Fibroblast of skin of left biceps (primary cell): ENCODE measurements at regions not wholly inside any gene's neighbourhood (a gene's known extent, or its start where the extent isn't known, plus 50 kb on each side); places are given as distances from the start of the nearest gene placed in this dataset.

Experiments used
- DNase-seq, 2 experiments: peaks; one replicate each; pipeline ENCODE4 v3.0.0-alpha.2; 2013; ENCODE audit warnings: low read depth in 2 of 2

DNA sequence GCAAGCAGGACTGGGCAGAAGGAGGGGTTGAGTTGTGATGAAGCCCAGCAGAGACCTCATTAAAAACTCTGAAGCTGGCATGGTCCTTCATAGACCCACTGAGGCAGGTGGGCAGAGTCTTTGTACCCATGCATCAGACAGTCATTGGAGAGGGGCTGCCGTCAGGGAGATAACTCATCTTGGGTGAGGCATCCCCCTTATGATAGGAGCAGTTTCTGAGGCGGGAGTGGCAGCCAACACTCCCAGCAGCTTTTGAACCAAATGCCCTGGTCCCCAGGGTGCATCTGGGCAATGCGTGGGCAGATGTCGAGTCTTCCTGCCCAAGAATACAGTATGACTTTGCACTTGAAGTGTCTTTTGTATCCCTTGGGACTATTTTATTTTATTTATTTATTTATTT, 68.1 kb downstream of the HTR5A start:
- no peak for DNase-seq

DNA sequence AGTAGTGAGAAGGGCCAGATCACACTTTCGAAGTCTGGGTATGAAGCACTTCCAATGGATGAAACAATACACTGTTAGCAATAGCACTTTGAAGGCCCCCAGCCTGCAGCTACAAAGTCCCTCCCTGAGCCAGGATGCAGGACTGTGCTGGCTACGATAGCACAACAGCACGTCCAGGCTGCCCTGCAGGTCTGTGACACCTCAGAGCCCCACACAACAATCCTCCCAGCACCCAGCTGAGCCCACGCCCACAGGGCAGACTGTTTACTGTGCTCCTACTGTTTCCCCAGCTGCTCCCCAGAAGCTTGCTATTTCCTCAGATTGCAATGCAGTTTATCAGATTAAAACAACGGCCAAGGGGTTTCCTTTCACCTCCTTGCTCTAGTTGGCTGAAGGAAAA, 71.4 kb downstream of the HTR5A start:
- no peak for DNase-seq

DNA sequence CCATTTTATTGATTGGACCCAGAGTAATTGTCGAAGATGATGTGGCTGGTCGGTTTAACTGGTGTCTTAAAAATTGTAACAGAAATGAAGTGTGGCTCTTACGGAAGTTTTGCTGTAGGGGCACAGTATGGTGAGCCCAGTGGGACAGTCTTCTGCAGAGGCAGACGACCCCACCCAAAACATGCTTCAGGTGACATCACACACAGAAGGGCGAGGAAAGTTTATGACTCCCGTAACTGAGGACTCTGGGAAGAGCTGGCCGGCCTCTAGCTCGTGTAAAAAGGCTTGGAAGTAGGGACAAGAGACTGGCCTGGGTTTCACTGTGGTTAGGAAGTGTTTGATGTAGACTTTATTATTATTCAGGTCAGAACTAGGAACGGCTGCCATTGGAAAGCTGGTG, 73.3 kb downstream of the HTR5A start:
- no peak for DNase-seq

DNA sequence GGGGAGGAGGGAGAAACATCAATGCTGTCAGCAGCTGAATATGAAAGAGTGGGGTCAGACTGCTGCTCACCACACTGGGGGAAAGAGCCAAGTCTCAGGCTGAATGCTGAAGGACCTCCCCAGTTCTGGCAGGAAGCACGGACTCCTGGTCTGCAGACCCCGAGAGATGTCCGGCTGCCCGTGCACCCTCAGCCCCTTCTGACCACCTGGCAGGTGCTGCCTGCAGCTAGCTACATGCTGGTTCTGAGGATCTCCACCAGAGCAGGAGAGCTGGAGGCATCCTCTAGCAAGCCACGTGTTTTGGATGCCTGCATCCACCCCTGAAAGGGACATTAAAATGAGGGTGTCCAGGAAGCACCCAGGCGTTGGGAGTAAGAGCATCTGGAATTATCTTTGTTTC, 74.2 kb downstream of the HTR5A start:
- no peak for DNase-seq

DNA sequence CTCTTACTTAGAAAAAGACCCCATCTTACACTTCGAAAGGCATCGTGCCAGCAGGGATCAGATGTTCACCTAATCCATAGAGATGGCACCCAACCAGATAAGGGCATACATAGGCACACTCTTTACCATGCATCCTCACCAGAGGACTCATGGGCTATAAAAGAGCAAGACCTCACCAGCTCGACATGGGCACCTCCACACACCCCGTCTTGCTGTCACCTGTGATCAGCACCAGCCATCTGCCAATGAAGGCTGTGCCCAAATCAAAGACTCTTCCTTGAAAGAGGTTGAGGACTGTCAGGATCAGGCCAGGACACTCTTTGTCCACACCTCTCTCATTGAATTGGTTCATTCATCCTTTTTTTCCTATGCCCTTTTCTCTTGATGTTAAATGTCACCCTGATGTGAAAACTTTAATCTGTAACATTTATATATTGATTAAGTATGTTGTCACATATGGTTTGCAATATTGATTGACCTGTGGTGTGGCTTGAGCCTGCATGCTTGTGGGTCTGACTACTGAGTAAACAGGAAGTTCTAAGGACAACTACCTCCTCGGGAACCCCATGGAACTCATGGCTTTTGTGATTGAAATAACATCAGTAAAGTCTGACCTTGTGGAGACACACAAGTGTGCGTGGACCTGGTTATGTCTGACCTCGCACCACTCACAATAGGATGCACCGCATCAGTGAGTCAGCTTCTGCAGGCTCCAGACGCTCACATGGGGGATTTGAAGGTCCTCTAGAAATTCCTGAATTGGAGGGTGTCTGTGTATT, 75.5 kb downstream of the HTR5A start:
- no peak for DNase-seq

DNA sequence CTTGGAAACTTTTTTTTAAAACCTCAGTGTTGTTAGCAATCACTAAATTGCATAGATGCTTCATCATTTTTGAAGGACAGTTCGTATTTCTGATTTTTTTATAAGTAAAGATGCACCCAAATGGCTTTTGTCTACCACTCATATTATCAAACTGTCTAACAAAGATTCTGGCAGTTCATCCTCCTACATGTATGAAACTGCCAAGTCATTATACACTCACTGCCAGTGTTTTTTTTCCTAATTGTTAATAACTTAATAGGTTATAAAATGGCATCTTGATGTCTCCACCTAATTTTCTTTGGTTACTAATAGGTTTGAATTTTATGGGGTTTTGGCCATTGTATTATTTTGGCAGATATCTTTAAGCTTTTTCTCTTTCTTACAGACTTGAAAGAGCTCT, 77.0 kb downstream of the HTR5A start:
- no peak for DNase-seq

DNA sequence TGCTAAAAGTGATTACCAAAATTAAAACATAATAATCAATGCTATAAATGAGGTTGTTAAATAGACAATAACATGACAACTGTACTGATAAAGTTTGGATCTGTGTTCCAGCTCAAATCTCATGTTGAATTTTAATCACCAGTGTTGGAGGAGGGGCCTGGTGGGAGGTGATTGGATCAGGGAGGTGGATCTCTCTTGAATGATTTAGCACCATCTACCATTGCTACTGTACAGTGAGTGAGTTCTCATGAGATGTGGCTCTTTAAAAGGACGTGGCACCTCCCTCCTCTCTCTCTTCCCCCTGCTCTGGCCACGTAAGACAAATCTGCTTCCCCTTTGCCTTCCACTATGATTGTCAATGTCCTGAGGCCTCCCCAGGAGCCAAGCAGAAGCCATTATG, 77.5 kb downstream of the HTR5A start:
- DNase-seq: no peak

DNA sequence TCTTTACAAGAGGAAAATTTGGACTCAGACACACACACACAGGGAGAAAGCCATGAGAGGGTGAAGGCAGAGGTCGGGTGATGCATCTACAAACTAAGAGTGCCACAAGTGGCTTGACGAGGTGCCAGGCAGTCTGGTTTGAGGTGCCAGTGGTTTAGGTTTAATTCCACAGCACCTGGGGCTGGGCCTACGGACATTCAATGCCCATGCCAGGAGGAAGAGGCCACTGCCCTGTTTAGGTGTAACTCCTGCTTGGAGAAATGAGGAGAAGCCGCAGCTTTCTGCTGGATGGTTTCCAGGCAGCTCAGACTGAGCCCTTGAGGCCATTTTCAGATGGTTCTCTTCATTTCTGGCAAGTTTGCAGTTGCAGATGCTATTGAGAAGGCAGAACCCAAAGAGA, 83.6 kb downstream of the HTR5A start:
- no peak for DNase-seq

DNA sequence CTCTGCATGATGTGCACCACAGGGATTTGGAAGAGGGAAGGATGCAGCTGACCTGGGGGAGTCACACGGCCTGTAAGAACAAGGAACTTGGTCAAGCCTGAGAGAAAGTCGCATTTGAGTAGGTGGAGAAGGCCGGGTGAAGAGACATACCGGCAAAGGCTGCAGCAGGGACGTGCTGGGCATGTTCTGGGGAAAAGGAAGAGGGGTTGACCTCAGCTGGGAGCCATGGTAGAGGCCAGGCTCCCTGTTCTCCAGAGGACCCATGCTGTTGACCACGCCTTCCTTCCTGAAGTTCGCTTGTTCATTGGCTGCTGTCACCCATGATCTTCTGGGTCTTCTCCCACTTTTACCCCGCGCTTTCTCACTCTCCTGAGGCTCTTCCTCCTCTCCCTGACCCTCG, 84.5 kb downstream of the HTR5A start:
- DNase-seq: no peak

DNA sequence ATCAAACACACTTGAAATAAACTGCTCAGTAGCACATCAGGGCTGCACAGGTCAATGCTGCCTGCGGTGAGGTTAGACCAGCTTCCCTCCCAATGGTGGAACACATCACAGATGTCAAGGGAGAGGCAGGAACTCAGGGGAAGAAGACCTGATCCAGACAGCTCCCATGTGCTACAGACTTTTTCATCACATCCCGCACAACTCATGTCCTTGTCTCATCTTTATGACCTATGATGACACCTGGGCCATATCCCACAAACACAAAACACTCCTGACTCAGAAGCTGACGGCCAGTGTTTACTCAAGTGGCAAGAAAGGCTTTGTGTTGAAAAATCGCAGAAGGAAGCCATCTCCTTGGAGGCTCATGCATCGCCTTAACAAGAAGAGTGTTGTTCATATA, 91.6 kb downstream of the HTR5A start:
- no peak for DNase-seq

DNA sequence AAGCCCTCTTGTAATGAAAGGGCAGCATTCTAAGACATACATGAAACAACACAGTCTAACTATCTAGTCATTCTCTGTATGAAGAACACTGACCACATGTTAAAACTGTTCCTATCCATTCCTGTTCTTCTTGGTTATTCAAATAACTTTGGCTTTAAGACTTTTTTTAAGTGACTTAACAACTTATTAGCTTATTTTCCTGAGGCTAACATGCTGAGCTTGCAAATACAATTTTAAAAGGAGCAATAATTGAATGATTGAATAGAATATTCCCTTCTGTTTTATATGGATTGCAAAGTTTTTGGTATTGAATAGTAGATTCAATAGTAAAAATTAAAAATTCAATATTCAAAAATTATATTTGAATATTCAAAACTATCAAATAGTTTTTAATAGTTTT, 92.3 kb downstream of the HTR5A start:
- DNase-seq: no peak

DNA sequence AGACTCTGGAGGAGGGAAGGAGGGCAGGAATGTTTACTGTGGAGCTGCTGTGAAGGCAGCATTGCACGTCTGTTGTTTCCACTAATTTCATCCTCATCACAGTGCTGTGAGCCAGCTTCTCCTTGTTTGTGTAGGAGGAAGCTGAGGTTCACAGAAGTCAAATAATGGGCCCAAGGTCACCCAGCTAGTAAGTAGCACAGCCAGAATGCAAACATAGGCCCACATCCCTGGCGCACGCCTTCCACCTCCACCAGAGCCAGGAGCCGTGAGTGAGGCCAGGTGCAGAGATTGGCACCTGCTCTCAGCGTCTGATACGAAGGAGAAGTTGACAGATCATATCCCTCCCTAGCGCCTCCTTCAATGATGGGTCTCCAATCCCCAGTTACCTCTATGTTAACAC, 93.6 kb downstream of the HTR5A start:
- no peak for DNase-seq

DNA sequence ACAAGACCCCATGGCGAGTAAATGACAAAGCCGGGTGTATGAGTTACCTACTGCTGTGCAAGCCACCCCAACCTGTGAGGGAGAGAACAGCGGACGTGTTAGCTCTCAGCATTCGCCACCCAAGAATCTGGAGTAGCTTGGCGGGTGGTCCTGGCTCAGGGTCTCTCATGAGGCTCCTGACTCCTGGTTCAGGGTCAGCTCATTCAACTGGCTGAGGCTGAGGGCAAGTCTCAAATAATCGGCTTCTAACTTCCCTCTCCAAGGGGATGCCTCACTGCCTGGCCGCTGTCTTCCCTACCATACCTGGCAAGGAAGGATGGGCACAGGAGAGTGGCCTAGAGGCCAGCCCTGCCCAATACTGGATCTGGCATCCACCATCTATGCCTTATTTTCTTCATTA, 94.2 kb downstream of the HTR5A start:
- no peak for DNase-seq

DNA sequence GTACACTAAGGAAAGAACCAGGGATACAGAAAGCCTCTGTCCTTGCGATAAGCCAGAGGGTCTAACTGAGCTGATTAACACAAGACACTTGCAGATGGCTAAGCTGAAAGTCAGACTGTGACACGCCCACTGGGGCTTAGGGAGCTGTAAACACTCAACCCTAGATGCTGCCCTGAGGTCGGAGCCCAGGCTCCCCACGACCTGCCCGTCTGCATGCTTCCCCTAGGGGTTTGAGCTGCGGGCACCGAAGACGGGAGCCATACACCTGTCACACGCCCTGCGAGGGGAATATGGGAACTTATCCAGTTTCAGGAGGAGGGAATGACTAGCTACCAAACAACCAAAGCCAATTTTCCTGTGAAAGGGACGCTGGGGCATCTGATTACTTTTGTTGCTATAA, 96.0 kb downstream of the HTR5A start:
- DNase-seq: no peak

DNA sequence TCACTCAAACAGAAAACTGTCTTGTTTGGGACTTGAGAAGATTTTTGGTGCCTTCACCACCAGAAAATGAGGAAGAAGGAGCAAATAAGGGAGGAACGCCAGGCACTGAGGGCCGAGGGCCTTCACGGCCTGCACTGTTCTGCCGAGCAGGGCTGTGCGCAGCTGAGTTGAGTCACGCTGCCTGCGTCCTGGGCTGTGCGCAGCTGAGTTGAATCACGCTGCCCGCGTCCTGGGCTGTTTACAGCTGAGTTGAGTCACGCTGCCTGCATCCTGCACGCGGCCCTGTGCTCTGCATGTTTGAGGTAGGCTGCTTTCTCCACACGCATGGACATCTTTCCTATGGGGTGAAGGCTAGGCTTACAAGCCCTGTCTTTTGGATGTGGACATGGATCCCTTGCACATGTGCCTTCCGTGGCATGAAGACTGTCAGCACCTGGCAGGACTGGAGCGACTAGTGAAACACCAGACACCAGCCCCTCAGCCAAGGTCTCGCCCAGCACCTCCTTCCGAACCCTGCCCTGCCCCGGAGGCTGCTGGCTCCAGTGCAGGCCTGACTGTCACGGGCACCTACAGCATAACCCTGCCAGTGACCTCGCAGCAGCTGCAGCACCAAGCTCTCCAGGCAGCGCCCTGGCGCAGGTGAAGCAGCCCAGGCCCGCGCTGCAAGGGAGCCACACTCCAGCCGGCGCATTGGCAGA, 96.7 kb downstream of the HTR5A start:
- DNase-seq: peak; percentile 69 to 70

DNA sequence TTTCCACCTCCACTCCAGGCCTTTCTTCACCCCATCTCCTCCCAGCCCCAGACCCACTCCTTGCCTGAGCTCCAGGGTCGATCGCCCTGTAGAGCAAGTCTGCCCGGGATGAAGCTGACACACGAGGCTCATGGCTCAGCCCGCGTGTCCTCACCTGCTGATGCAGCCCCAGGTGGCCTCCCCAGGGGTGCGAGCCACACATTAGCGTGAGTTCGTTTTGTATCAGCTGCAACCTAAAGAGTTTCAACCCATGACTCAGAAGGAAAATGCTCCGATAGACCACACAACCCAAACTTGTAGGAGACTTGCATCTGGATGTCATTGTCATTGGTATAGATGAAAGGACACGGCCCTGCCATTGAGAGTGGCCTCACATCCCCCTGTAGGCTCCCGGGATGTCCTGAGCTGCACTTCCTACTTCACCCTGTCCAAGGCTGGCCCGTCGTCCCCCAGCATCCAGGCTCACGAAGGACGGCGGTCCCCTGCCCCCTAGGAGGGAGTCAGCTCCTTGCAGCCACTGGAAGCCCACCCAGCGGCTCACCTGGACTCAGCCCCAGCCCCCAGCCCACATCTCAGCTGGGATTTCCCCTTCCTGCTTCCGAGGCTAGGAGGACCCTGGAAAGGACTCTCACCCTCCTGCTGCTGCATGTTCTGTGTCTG, 97.7 kb downstream of the HTR5A start:
- no peak for DNase-seq

DNA sequence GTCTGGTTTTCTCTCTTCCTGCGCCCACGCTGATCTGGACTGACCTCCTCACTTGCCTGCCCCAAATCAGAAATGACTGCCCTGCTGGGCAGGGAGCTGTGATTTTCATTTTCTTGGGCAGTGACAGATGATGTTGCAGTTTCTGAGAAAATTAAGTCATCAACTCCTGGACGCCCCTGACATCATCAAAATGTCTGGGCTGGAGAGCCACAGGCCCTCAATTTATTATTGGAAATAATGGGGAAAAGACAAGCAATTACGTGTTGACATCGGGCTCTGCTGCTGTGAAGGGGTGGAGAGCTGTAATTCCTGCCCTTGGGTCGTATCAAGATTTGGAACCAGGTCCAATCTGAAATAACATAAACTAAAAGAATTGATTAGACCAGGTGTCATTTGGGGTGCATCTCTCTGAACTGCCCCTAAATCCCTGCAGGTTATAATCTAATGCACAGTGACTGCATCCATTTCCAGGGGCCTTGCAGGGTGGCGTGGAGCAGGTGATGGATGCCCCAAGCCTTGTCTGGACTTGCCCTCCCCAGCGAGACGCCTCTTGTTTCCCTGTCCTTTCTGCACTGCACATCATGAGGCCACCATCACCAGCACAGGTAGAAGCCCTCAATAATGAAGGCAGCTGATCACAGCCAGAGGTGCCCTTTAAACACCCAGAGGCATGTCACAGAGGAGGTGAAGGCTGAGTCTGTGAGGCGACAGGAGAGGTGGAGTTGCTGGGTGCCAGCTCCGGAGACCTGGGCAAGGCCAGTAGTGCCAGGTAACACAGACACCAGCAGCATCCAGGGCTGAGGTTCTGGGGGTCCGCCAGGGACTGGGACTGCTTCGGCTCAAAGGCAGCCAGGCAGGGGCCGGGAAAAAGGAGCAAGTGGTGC, 98.7 kb downstream of the HTR5A start:
- no peak for DNase-seq

DNA sequence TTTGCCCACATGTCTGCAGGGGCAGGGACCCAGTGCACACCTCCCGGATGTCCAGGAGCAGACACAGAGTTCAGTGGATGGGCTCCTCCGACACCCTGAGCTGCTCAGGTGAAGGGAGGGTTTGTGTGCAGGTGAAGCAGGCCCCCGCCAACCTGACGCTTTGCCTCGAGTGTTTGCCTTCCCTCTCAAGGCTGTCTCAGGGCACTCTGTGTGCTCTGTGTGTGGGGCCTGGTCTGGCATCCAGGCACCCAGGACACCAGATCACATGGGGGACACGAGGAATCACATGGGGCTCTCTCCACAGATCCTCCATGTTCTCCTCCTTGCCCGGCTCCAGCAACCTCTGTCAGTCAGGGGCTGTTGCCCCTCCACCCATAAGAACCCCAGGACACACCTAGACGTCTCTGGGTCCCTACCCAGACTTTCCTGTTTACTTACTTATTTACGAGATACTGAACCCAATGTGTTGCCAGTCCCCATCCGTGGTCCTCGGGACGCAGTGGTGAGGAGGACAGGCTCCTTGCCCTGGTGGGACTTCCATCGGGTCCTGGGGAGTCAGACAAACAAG, 99.5 kb downstream of the HTR5A start:
- no peak for DNase-seq

DNA sequence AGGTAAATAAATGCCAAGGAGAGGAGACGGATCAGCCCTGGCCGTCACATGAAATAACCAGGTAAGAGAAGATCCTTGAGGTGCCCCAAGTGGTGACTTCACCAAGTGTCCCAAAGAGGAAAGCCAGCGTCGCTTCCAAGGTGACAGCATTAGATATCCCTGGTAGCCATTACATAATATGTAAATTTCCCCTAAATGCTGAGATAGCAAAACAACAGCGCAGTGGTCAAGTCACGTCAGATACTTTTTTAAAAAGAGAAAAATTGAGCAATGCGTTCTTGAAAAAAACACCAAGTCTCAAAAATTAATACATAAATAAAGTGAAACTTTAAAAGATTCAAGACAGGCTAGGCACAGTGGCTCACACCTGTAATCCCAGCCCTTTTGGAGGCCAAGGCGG, 100.2 kb downstream of the HTR5A start:
- no peak for DNase-seq

DNA sequence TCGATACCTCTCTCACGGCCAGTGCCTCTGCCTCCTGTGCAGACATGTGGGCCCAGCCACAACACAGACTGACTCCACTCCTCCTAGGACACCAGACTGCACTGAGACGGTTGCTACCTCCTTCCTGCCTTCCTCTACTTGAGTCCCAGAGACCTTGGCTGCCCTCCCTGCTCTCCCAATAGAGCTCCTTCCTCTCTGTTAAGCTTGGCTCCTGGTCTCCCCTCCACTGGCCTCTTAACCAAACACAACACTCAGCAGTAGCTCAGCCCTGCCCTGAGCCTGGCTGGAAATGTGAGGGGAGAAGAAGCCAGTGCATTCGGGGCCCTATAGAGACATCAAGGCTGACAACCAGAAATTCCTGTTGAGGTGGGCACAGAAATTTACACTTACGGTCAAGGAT, 102.0 kb downstream of the HTR5A start:
- no peak for DNase-seq

DNA sequence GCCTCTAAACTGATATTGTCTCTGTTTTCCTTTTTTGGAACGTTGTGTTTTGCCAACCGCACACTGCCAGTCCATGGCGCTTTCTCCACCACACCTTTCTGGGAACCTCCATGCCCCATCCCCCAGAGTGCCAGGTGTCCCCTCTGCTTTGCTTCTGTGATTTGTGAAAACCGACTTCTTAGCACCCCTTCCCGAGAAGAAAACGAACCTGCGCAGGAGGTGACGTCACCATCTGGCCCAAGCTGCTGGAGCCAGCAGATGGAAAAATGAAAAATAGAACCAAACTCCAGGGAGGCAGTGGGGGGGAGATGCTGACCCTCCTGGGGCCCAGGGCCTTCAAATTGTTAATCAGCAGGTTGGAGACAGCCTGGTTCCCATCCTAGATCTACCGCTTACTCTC, 103.8 kb downstream of the HTR5A start:
- no peak for DNase-seq

DNA sequence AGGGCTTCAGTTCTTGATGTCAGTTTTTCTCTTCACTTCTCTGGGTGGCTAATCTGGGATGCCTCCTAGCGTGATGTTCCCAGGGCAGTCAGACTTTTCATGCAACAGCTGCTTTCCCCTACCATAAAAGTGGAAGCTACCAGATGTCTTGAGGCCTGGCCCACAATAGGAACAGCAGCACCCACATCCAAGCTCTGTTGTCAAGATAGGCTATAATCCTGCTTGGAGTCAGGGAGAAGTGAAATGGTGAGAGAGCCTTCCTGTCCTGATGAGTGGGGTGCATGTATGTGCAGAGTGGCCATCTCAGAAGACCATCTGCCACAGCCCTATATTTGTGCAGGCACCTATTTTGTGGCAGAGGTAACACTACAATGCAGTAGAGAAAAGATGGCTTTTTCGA, 108.0 kb downstream of the HTR5A start:
- DNase-seq: no peak
